Right lung (tissue), 2 donors: ENCODE measurements at regions not wholly inside any gene's neighbourhood (a gene's known extent, or its start where the extent isn't known, plus 50 kb on each side); places are given as distances from the start of the nearest gene placed in this dataset.

Experiments
- DNase-seq, 2 donors: peaks; one replicate each; pipeline ENCODE4 v3.0.0-alpha.2; 2013

GRCh38 chr18:40949114-40949950 is 1005.7 kb upstream of the PIK3C3 start:
- no peak for DNase-seq

GRCh38 chr18:40944576-40944975 is 1010.5 kb upstream of the PIK3C3 start:
- no peak for DNase-seq

GRCh38 chr18:40939656-40940515 is 1015.1 kb upstream of the PIK3C3 start:
- DNase-seq, result no peak

GRCh38 chr18:40938615-40939014 is 1016.4 kb upstream of the PIK3C3 start:
- no peak for DNase-seq

- DNase-seq, result no peak
Observed at GRCh38 chr18:40937386-40937785, 1017.6 kb upstream of the PIK3C3 start.

GRCh38 chr18:40935423-40935822 is 1019.6 kb upstream of the PIK3C3 start:
- DNase-seq, result no peak

DNA sequence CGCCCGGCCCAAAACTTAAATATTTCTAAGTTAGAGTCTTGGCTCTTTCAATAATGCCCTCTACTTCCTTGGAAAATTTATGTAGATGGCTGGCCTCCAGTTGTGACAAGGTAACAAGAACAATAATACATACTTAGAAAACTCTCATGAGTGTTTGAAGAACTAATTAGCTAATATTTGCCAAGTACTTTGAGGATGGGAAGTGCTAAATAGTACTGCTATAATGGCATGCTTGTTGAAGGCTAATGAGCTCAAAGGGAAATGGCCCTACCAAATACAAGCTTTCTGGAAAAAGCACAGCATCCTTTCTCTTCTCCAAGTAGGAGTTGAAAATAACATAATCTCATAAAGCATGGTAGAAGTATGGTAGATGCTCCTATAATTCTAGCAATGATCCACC is 1022.2 kb upstream of the PIK3C3 start:
- DNase-seq, result no peak

DNA sequence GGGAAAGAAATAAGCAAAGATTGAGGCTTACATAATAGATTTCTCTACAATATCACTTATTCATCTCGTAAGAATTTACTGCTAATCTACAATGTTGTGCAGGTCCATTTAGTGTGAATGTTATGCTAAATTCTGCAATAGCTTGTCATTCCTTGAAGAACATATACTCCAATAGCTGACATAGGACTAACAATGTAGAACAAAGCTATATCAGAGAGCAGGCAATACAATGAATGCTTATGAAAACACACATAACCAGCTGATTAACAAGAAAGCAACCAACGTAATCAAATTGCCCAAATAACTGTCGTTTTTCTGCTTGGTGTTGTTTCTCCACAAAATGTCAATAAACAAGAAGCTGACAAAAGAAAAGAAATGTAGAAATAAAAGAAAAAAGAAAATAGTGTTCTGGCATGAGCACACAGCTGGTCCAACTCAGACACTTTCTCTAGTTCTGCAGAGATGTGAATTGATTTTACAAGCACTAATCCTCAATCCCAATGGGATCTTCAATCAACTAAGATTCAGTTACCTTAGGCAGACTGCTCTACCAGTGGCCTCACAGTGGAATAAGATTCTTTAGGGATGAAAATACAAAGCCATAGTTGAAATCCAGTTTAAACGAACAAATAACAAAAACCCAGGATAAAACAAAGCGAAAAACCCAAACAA is 1024.7 kb upstream of the PIK3C3 start:
- no peak for DNase-seq

DNA sequence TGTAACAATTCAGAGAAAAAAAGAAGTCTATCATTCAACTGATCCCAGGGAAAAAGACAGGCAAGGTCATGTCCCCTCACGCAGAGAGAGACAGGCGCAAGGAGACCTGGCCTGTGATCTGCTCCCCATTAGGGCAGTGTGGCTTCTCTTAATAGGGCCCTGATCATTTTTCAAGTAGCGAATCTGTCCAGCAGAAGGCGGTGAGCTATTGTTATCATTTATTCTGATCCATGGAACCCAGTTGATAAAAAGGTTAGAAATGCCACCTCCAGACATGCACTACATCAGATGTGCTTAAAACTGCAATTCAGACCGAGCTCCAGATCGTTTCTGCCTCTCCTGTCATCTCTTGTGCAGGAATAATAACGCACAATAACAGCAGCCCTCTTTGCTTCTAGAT is 1025.6 kb upstream of the PIK3C3 start:
- no peak for DNase-seq

DNA sequence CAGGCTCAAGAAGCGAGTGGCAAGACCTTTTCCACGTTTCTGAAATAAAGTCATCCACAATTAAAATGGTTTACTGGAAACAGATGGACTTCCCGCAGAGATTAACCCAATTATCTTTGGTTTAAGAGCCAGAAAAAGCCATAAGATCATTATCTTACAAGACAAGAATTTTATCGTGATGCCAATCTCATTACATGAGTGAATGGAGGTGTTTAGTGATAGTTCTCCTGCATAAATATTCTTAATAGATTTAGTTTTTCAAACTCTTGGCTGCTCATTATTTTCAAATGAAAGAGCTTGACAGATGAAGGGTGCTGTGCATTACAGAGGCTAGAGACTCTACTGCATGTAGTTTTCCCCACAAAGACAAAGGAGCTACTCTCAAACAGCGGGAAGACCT is 1028.4 kb upstream of the PIK3C3 start:
- DNase-seq, result no peak

- DNase-seq, result no peak
Observed at GRCh38 chr18:40925071-40925541, 1029.9 kb upstream of the PIK3C3 start.

GRCh38 chr18:40921845-40922629 is 1033.0 kb upstream of the PIK3C3 start:
- no peak for DNase-seq

DNA sequence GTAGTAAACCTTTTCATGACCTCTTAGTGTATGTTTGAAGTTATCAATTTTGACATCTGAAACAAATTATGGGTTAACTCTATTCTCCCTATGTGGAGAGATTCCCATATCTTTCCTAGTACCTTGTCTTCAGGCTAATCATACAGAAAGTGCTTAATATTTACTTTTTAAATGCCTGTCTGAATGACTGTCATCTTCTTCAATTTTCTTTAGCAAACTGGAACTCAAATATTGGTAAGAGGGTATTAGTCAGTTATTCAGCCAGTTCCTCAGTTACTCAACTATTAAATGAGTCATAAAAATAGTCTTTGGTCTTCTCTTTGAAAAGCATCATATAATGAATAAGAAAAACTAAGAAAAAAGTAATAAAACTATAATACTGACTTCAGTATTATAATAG is 1038.0 kb upstream of the PIK3C3 start:
- no peak for DNase-seq

DNA sequence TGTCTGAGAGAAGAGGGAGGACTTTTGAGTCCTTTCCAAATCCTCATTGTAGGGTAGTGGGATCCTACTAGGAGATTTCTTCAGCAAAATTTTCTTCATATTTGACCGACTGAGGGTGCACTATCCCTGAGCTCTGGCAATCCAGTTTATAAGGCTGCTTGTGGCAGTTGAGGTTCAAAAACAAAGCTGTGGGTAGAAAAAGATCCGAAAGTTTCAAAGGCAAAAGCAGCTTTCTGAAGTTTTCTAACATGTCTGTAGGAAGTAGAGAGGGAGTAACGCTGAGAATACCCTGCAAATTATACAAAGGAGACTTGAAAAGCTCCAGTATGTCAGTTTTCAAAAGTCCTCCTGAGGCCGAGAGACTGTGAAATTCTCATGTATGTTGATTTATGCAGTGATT is 1039.3 kb upstream of the PIK3C3 start:
- no peak for DNase-seq

- DNase-seq, result no peak
Observed at GRCh38 chr18:40911582-40912254, 1043.3 kb upstream of the PIK3C3 start.

DNA sequence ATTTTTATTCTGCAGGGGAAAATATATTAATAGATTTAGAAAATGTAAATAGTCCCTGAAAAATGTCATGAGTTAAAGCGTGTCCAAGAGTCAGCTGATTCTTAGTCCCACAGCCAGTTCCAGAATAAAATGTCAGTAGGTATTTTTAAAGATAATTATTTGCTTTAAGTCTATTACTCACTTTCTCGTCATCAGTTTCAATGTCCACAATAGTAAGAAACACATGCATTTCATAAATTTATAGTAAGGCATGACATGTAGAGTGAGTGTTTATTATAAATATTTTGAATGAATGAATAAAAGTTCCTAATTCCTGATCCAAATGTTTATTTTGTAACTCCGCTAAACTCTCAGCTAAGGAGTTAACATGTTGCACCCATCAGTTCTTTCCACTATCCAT is 1044.0 kb upstream of the PIK3C3 start:
- DNase-seq, result no peak

- DNase-seq, result no peak
Observed at GRCh38 chr18:40907842-40908241, 1047.2 kb upstream of the PIK3C3 start.

GRCh38 chr18:40904295-40904694 is 1050.7 kb upstream of the PIK3C3 start:
- no peak for DNase-seq

DNA sequence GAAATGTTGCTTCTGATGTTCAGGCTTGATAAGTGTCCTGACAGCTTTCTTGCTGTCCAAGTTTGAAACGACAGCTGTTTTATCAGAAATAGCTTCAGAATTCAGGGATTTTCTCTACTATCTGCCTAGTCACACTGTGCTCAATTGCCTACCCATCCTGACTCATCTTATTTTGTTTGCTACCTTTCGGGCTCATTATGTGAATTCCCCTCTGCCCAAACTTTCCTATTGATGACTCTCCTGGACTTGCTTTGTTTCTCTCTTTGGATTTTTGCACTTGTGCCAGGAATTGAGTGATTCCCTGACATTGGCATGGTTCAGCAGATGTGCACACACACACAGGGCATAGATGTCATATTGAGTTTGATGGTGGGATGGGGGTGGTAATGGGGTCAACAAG is 1052.6 kb upstream of the PIK3C3 start:
- no peak for DNase-seq

DNA sequence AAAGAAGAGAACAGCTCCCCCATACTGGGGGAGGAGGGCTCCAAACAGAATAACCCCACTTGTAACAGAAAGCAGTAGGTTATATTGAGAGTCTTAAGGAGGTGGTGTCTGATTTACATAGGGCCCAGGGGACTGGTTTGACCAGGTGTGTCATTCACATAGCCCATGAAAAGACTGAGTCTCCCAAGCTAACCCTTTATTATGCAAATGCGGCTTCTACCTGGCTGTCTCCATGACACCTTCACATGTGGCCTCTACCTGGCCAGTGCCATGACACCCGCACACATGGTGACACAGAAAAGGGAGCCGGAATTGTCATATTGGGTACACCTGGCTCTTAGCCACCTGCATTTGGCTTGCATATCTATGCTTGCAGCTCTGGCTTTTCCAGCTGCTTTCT is 1057.2 kb upstream of the PIK3C3 start:
- DNase-seq, result no peak

DNA sequence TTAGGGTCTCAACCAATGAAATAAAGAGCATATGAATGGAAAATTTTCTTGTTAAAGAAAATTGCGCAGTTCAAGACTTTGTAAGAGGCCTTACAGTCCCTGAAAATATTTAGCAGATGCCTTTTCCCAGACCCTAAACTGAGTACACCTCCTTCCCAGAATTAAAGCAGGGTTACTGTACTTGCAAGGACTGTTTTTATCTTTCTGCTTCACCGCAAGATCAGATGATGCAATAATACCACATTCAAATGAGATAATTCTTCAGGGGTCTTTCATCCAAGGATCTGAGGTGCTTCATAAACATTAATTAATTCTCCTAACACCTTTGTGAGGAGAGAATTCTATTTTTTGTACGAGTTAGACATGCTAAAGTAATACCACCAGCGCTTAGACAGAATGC is 1071.8 kb upstream of the PIK3C3 start:
- no peak for DNase-seq
